Esophagus muscularis mucosa (tissue), 4 donors: ENCODE measurements at regions not wholly inside any gene's neighbourhood (a gene's known extent, or its start where the extent isn't known, plus 50 kb on each side); places are given as distances from the start of the nearest gene placed in this dataset.

Experiments used
- EP300 ChIP-seq: sonication (generic); formaldehyde crosslinking; IDR thresholded peaks from one replicate; pipeline ENCODE4 v1.6.1; 2017; ENCODE audit warnings: antibody characterized with exemption
- POLR2A ChIP-seq: fragments of 450-650 bp; IDR thresholded peaks from one replicate; pipeline ENCODE4 v1.6.1; 2017; ENCODE audit warnings: antibody characterized with exemption, moderate library complexity, mild to moderate bottlenecking, low read depth
- POLR2AphosphoS5 ChIP-seq, 2 donors: sonication (generic); formaldehyde crosslinking; IDR thresholded peaks; one replicate each; pipeline ENCODE4 v1.6.1; 2017; ENCODE audit warnings: antibody characterized with exemption in 2 of 2
- TF ChIP-seq, protein P1 (sequence below), 3 experiments: fragments of 200-600 bp in 2 of 3; fragments of 450-650 bp in 1 of 3; sonication (generic) in 2 of 3; IDR thresholded peaks; one replicate each; pipeline ENCODE4 v1.5.1; 2017 to 2019; ENCODE audit warnings: antibody characterized with exemption in 3 of 3, mild to moderate bottlenecking in 2 of 3, moderate library complexity in 1 of 3

- TF ChIP-seq, protein P1, sequence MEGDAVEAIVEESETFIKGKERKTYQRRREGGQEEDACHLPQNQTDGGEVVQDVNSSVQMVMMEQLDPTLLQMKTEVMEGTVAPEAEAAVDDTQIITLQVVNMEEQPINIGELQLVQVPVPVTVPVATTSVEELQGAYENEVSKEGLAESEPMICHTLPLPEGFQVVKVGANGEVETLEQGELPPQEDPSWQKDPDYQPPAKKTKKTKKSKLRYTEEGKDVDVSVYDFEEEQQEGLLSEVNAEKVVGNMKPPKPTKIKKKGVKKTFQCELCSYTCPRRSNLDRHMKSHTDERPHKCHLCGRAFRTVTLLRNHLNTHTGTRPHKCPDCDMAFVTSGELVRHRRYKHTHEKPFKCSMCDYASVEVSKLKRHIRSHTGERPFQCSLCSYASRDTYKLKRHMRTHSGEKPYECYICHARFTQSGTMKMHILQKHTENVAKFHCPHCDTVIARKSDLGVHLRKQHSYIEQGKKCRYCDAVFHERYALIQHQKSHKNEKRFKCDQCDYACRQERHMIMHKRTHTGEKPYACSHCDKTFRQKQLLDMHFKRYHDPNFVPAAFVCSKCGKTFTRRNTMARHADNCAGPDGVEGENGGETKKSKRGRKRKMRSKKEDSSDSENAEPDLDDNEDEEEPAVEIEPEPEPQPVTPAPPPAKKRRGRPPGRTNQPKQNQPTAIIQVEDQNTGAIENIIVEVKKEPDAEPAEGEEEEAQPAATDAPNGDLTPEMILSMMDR (IDR thresholded peaks at IDR 0.05) = no peak
- TF ChIP-seq EP300 = no peak
- TF ChIP-seq POLR2AphosphoS5 (IDR thresholded peaks at IDR 0.05) = no peak
- no peak for TF ChIP-seq POLR2A
Measured at GRCh38 chr6:98335594-98335993, 498.8 kb upstream of the POU3F2 start.
